ENCODE measurements at regions not wholly inside any gene's neighbourhood (a gene's known extent, or its start where the extent isn't known, plus 50 kb on each side); places are given as distances from the start of the nearest gene placed in this dataset.

DNA sequence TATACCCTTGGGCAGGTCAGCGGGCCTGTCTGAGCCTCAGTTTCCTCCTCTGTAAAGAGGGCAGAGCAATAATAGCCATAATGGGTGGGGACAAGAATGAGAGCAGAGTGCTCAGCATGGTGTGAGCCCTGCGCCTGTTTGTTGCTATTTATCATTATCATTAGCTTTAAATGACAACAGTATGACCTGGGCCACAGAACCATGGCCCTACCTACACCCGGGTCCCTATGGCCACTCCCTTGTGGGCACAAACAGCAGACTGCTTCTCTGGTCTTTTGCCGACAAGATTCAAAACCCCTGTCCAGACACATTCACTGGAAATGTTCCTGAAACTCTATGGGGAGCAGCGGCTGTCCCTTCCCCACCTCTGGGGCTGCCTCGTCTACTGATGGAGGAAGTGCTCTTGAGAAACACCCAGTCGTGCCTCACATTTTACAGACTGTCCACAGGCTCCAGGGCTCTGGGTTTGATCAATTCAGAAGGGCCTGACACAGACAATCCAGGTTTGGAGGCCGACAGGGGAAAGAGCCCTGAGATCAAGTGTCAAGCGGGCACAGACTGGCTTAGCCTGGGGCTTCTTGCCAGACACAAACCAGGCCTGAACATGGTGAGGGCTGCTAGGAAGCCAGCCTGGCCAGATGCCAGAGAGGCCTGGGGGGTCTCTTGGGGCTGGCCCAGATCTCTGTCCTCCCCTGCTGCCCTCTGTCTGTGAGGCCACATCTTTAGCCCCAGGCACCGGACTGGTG is 112.5 kb upstream of the CD82 start:
- no peak overlapping the region for H3K14ac ChIP-seq (ENCODE audit: insufficient read depth, low read length)
- no peak overlapping the region for H4K91ac ChIP-seq (ENCODE audit: insufficient read length, low read depth, low read length)
- H3K27ac ChIP-seq (ENCODE audit: insufficient read length, low read depth, low read length) = no peak overlapping the region
- H3K4me1 ChIP-seq (ENCODE audit: insufficient read depth, low read length) = no peaks in the 10 kb centered on the region
- H3K18ac ChIP-seq (ENCODE audit: insufficient read length, low read depth, low read length) = no peak overlapping the region
- H2BK12ac ChIP-seq (ENCODE audit: insufficient read length, low read depth, low read length) = no peak overlapping the region
- no peaks in the 10 kb centered on the region for H3K23me2 ChIP-seq (ENCODE audit: insufficient read length, low read depth, low read length, poor library complexity, severe bottlenecking)
- H3K79me2 ChIP-seq (ENCODE audit: insufficient read depth, low read length) = no peaks in the 10 kb centered on the region
- Mint-ChIP-seq H3K36me3 (ENCODE audit: insufficient read depth in 1 of 3, low read depth in 3 of 3) (no peaks in the 10 kb centered on the region), H3K27ac (no peak overlapping the region), H3K27me3 (ENCODE audit: low read depth) (peaks cover 3% of the 10 kb centered on the region), H3K4me3 (no peak overlapping the region), H3K9me3 (no peaks in the 10 kb centered on the region), H3K4me1 (peaks cover 3 to 5% of the 10 kb centered on the region in 2 experiments; a peak in 2 of 4 replicates)
- H3K4ac ChIP-seq (ENCODE audit: low read depth, low read length) = no peak overlapping the region
- no peak overlapping the region for H2BK5ac ChIP-seq (ENCODE audit: insufficient read length, low read length)
- no peak overlapping the region for H2AK5ac ChIP-seq (ENCODE audit: insufficient read length, low read length)
- no peak for DNase-seq
- H3K23ac ChIP-seq (ENCODE audit: insufficient read length, low read depth, low read length) = no peak overlapping the region
- no peak overlapping the region for H2AFZ ChIP-seq (ENCODE audit: low read length)
- TF ChIP-seq, protein P1, sequence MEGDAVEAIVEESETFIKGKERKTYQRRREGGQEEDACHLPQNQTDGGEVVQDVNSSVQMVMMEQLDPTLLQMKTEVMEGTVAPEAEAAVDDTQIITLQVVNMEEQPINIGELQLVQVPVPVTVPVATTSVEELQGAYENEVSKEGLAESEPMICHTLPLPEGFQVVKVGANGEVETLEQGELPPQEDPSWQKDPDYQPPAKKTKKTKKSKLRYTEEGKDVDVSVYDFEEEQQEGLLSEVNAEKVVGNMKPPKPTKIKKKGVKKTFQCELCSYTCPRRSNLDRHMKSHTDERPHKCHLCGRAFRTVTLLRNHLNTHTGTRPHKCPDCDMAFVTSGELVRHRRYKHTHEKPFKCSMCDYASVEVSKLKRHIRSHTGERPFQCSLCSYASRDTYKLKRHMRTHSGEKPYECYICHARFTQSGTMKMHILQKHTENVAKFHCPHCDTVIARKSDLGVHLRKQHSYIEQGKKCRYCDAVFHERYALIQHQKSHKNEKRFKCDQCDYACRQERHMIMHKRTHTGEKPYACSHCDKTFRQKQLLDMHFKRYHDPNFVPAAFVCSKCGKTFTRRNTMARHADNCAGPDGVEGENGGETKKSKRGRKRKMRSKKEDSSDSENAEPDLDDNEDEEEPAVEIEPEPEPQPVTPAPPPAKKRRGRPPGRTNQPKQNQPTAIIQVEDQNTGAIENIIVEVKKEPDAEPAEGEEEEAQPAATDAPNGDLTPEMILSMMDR (conservative IDR thresholded peaks at IDR 0.05) = no peak
- WGBS (ENCODE audit: extremely low coverage, insufficient read length, low lambda C conversion rate) = no CpG with 5 or more reads among the region's 10 CpGs
- H3K79me1 ChIP-seq (ENCODE audit: insufficient read depth, low read depth, low read length, poor library complexity, severe bottlenecking) = no peaks in the 10 kb centered on the region
- H3K4me2 ChIP-seq (ENCODE audit: insufficient read depth, insufficient read length, low read length) = no peak overlapping the region
- H2BK120ac ChIP-seq (ENCODE audit: low read depth, low read length, poor library complexity, severe bottlenecking) = no peak overlapping the region
- no peak overlapping the region for H3K9ac ChIP-seq (ENCODE audit: extremely low read depth, insufficient read length, low read length)
- no peak overlapping the region for H3K56ac ChIP-seq (ENCODE audit: insufficient read length, low read depth, low read length)
- no peak overlapping the region for H2BK20ac ChIP-seq (ENCODE audit: low read depth, low read length, poor library complexity, severe bottlenecking)
- H3K9me3 ChIP-seq (ENCODE audit: control insufficient read depth, low read depth, low read length) = no peaks in the 10 kb centered on the region
- no peaks in the 10 kb centered on the region for H3K27me3 ChIP-seq (ENCODE audit: insufficient read depth, low read length)
- H3T11ph ChIP-seq (ENCODE audit: low read length) = no peak overlapping the region
- H2BK15ac ChIP-seq (ENCODE audit: low read depth, low read length) = no peak overlapping the region
- H4K8ac ChIP-seq (replicated peaks; ENCODE audit: insufficient read length, low read depth, low read length) = no peak overlapping the region
- H4K5ac ChIP-seq (ENCODE audit: insufficient read length, low read depth, low read length) = no peak overlapping the region
- H4K20me1 ChIP-seq (ENCODE audit: control insufficient read depth, insufficient read depth, insufficient read length) = no peaks in the 10 kb centered on the region
